Sigmoid colon (tissue), 6 donors: ENCODE measurements at regions not wholly inside any gene's neighbourhood (a gene's known extent, or its start where the extent isn't known, plus 50 kb on each side); places are given as distances from the start of the nearest gene placed in this dataset.

Source experiments
- DNase-seq: peaks from one replicate; pipeline ENCODE4 v3.0.0-alpha.2; 2019
- H3K27ac ChIP-seq, 4 donors: fragments of 200-600 bp; sonication (generic); one replicate each; pipeline ENCODE4 v1.5.1; 2016 to 2019; ENCODE audit warnings: mild to moderate bottlenecking in 1 of 4
- H3K27me3 ChIP-seq, 3 donors: fragments of 200-600 bp; sonication (generic); one replicate each; pipeline ENCODE4 v1.5.1; 2019; ENCODE audit warnings: mild to moderate bottlenecking in 1 of 3
- H3K36me3 ChIP-seq, 4 donors: fragments of 200-600 bp; sonication (generic); one replicate each; pipeline ENCODE4 v1.5.1; 2016 to 2019
- H3K4me1 ChIP-seq, 4 donors: fragments of 200-600 bp; sonication (generic); one replicate each; pipeline ENCODE4 v1.5.1; 2017 to 2019
- H3K4me3 ChIP-seq, 4 donors: fragments of 200-600 bp; sonication (generic); one replicate each; pipeline ENCODE4 v1.5.1; 2017 to 2019; ENCODE audit warnings: mild to moderate bottlenecking in 2 of 4, moderate library complexity in 1 of 4
- H3K9me3 ChIP-seq, 4 donors: fragments of 200-600 bp in 3 of 4; sonication (generic) in 3 of 4; one replicate each; pipeline versions ENCODE4 v1.5.1 to v1.6.1; 2013 to 2019
- EP300 ChIP-seq, 4 donors: sonication (generic); formaldehyde crosslinking; IDR thresholded peaks; one replicate each; pipeline ENCODE4 v1.6.1; 2017; ENCODE audit warnings: antibody characterized with exemption in 4 of 4
- POLR2A ChIP-seq, 2 donors: fragments of 450-650 bp; IDR thresholded peaks; one replicate each; pipeline ENCODE4 v1.6.1; 2016; ENCODE audit warnings: antibody characterized with exemption in 2 of 2, mild to moderate bottlenecking in 2 of 2, moderate library complexity in 2 of 2
- POLR2AphosphoS5 ChIP-seq, 4 donors: sonication (generic); formaldehyde crosslinking; IDR thresholded peaks; one replicate each; pipeline ENCODE4 v1.6.1; 2017; ENCODE audit warnings: antibody characterized with exemption in 4 of 4
- WGBS, 2 donors: extraction: QIAGEN DNeasy Blood & Tissue Kit; methylation state at CpG; one replicate each; pipeline ENCODE4 v1.1.7; 2013; 5-methylcytosine and 5-hydroxymethylcytosine counted together
- intact Hi-C: fragments of 100-400 bp; cut with DNase I; formaldehyde crosslinking; loops from one replicate; pipeline ENCODE4 v1.15.1; 2023
- TF ChIP-seq, protein P1 (sequence below), 4 experiments: fragments of 450-650 bp in 3 of 4; fragments of 200-600 bp in 1 of 4; IDR thresholded peaks; one replicate each; pipeline ENCODE4 v1.5.1; 2016 to 2019; ENCODE audit warnings: antibody characterized with exemption in 4 of 4, mild to moderate bottlenecking in 3 of 4, moderate library complexity in 2 of 4
- donor health status: healthy with polysubstance abuse.
- donor health status: healthy.

DNA sequence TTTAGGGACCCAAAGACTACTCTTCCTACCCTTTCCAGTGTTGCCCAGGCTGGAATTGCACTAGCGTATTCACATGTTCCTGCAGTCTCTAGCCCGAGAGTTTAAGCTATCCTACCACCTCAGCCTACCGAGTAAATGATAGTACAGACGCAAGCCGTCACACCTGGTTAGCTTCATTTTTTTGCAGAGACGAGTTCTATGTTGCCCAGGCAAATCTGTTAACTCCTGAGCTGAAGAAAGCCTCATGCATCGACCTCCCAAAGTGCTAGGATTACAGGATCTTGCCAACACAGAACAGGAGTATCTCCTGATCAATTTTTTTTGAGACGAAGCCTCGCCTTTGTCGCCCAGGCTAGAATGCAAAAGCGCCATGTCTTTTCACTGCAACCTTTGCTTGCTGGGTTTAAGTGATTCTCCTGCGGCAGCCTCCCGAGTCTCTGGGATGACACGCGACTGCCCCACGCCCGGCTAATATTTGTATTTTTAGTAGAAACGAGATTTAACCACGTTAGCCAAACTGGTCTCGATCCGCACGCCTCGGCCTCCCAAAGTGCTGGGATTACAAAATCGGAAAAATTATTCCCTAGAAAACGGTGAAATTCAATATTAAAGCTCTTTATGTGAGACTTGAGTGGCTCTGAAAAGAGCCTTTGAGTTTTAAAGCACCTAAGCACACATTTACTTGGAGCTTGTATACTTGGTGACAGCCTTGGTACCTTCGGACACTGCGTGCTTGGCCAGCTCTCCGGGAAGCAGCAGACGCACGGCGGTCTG is 128.5 kb downstream of the HFE start:
- WGBS, 2 donors, result 1% methylated on average over 31 of the region's 31 CpGs
- TF ChIP-seq POLR2AphosphoS5 (IDR thresholded peaks at IDR 0.05), result peak; percentile 51 to 72 (median 61)
- no peak for TF ChIP-seq POLR2A (IDR thresholded peaks at IDR 0.05)
- H3K27me3 ChIP-seq, result no peaks in the 10 kb centered on the region

DNA sequence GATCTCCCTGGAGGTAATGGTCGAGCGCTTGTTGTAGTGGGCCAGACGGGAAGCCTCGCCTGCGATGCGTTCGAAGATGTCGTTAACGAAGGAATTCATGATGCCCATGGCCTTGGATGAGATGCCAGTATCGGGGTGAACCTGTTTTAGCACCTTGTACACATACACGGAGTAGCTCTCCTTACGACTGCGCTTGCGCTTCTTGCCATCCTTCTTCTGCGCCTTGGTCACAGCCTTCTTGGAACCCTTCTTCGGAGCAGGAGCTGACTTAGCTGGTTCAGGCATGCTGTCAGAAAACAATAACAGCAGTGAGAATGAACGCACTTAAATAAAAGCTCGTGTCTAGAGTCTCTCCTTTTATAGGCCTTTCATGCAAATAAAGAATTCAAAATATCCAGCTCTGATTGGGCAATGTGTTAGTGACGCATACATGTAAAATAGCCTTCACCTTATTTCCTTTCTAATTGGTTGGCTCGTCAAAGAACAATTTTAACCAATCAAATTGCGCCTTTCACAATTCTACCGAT is 129.2 kb downstream of the HFE start:
- peak overlapping the region; percentile 46 to 59 (median 50) for H3K4me3 ChIP-seq
- peak overlapping the region; percentile 88 to 97 (median 94) for H3K27ac ChIP-seq
- TF ChIP-seq POLR2A (IDR thresholded peaks at IDR 0.05) (peak; percentile 97 to 99), POLR2AphosphoS5 (IDR thresholded peaks at IDR 0.05) (peak; percentile 99), EP300 (IDR thresholded peaks at IDR 0.05) (peak in 2 of 4 donors; percentile 41 to 86)
- TF ChIP-seq, protein P1, sequence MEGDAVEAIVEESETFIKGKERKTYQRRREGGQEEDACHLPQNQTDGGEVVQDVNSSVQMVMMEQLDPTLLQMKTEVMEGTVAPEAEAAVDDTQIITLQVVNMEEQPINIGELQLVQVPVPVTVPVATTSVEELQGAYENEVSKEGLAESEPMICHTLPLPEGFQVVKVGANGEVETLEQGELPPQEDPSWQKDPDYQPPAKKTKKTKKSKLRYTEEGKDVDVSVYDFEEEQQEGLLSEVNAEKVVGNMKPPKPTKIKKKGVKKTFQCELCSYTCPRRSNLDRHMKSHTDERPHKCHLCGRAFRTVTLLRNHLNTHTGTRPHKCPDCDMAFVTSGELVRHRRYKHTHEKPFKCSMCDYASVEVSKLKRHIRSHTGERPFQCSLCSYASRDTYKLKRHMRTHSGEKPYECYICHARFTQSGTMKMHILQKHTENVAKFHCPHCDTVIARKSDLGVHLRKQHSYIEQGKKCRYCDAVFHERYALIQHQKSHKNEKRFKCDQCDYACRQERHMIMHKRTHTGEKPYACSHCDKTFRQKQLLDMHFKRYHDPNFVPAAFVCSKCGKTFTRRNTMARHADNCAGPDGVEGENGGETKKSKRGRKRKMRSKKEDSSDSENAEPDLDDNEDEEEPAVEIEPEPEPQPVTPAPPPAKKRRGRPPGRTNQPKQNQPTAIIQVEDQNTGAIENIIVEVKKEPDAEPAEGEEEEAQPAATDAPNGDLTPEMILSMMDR (IDR thresholded peaks at IDR 0.05), result no peak
- H3K4me1 ChIP-seq, result peaks cover 0 to 26% (median 23%) of the 10 kb centered on the region in 4 donors
- intact Hi-C loops, result loop anchor here (5.0 kb wide), 4 partner anchors 59 to 194 kb away; a partner anchor contains a TSS
- H3K27me3 ChIP-seq, result no peaks in the 10 kb centered on the region
- no peaks in the 10 kb centered on the region for H3K36me3 ChIP-seq
- no peaks in the 10 kb centered on the region for H3K9me3 ChIP-seq
- DNase-seq, result peak; percentile 93
- WGBS, 2 donors, result 0% methylated on average over 22 of the region's 22 CpGs

More for the DNA sequence above, 128.5 kb downstream of the HFE start:
- Histone ChIP-seq H3K9me3 (no peaks in the 10 kb centered on the region), H3K27ac (peak overlapping the region; percentile 88 to 97 (median 94)), H3K36me3 (no peaks in the 10 kb centered on the region), H3K4me1 (peaks cover 0 to 26% (median 23%) of the 10 kb centered on the region in 4 donors), H3K4me3 (peak overlapping the region; percentile 24 to 59 (median 50))
- no peak for DNase-seq
- intact Hi-C loops, result loop anchor here (5.0 kb wide), 4 partner anchors 58 to 193 kb away; a partner anchor contains a TSS

DNA sequence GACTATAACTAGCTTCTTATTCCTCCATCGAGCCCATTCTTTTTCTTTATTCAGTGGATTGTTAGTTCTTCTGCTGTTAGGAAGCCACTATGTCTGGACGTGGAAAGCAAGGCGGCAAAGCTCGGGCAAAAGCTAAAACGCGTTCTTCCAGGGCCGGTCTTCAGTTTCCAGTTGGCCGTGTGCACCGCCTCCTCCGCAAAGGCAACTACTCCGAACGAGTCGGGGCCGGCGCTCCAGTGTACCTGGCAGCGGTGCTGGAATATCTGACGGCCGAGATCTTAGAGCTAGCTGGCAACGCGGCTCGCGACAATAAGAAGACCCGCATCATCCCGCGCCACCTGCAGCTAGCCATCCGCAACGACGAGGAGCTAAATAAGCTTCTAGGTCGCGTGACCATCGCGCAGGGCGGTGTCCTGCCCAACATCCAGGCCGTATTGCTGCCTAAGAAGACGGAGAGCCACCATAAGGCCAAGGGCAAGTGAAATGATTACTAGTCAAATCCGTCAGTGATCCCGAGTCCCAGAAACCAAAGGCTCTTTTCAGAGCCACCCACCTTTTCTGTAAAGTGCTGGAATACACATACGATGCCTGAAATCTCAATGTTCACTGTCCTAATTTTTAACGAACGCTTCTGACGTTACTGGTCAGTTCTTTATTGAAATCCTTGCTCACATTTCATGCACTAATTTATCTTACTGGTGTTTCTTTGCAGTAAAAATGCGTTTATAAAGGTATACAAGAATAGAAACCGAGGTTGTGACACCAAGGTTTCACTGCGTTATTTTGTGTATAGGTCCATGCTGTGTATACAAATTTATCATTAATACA is 129.9 kb downstream of the HFE start:
- peak; percentile 97 for DNase-seq

DNA sequence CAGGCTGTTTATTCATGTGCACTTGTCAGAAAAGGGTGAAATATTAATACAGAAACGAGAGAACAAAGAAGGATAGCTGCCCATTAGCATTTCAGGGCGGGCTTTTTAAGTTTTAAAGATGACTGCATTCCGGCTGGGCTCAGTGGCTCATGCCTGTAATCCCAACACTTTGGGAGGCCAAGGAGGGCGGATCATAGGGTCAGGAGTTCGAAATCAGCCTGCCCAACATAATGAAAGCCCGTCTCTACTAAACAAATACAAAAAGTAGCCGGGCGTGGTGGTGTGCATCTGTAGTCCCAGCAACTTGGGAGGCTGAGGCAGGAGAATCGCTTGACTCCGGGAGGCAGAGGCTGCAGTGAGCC is 130.5 kb downstream of the HFE start:
- peak overlapping the region; percentile 88 to 97 (median 94) for H3K27ac ChIP-seq
- WGBS, 2 donors, result 7 to 16% methylated on average over 10 of the region's 10 CpGs
- no peak for DNase-seq
- peaks cover 0 to 27% (median 23%) of the 10 kb centered on the region in 4 donors for H3K4me1 ChIP-seq
- no peaks in the 10 kb centered on the region for H3K9me3 ChIP-seq
- peak overlapping the region; percentile 46 to 59 (median 50) for H3K4me3 ChIP-seq
- intact Hi-C loops, result loop anchor here (5.0 kb wide), 4 partner anchors 60 to 195 kb away; a partner anchor contains a TSS
- no peaks in the 10 kb centered on the region for H3K27me3 ChIP-seq
- no peaks in the 10 kb centered on the region for H3K36me3 ChIP-seq
- TF ChIP-seq POLR2A (IDR thresholded peaks at IDR 0.05) (no peak), EP300 (IDR thresholded peaks at IDR 0.05) (no peak), POLR2AphosphoS5 (IDR thresholded peaks at IDR 0.05) (no peak)
- TF ChIP-seq, protein P1 (IDR thresholded peaks at IDR 0.05), result no peak

More for the DNA sequence above, 129.9 kb downstream of the HFE start:
- intact Hi-C loops, result loop anchor here (5.0 kb wide), 4 partner anchors 60 to 195 kb away; a partner anchor contains a TSS
- H3K27ac ChIP-seq, result peak overlapping the region; percentile 88 to 97 (median 94)
- peak overlapping the region; percentile 46 to 59 (median 50) for H3K4me3 ChIP-seq
- H3K27me3 ChIP-seq, result no peaks in the 10 kb centered on the region
- 0 to 1% methylated on average over 44 of the region's 44 CpGs for WGBS, 2 donors
- no peaks in the 10 kb centered on the region for H3K9me3 ChIP-seq
- TF ChIP-seq, protein P1 (IDR thresholded peaks at IDR 0.05), result peak in 3 of 4 experiments; percentile 44 to 64 (median 50)
- TF ChIP-seq POLR2AphosphoS5 (IDR thresholded peaks at IDR 0.05), result peak; percentile 4 to 97 (median 78)
- TF ChIP-seq POLR2A (IDR thresholded peaks at IDR 0.05), result peak; percentile 15 to 68
- peak in 1 of 4 donors; percentile 10 for TF ChIP-seq EP300 (IDR thresholded peaks at IDR 0.05)
- H3K4me1 ChIP-seq, result peaks cover 0 to 26% (median 23%) of the 10 kb centered on the region in 4 donors
- no peaks in the 10 kb centered on the region for H3K36me3 ChIP-seq
